Islet precursor cell (in vitro differentiated cells): ENCODE measurements at regions not wholly inside any gene's neighbourhood (a gene's known extent, or its start where the extent isn't known, plus 50 kb on each side); places are given as distances from the start of the nearest gene placed in this dataset.

Experiments
- DNase-seq: peaks from one replicate; pipeline ENCODE4 v3.0.0-alpha.2; 2018

- no peak for DNase-seq
Observed at GRCh38 chr3:35336601-35337000, 302.7 kb upstream of the ARPP21 start.

- no peak for DNase-seq
Observed at GRCh38 chr3:35338186-35338585, 301.1 kb upstream of the ARPP21 start.

GRCh38 chr3:35380196-35380595 lies 259.1 kb upstream of the ARPP21 start:
- DNase-seq, result no peak

GRCh38 chr3:35383216-35383615 lies 256.1 kb upstream of the ARPP21 start:
- no peak for DNase-seq

GRCh38 chr3:35383719-35384555 lies 255.4 kb upstream of the ARPP21 start:
- no peak for DNase-seq

- no peak for DNase-seq
Observed at GRCh38 chr3:35385271-35385670, 254.1 kb upstream of the ARPP21 start.

GRCh38 chr3:35389907-35390306 lies 249.4 kb upstream of the ARPP21 start:
- no peak for DNase-seq

GRCh38 chr3:35392187-35392586 lies 247.1 kb upstream of the ARPP21 start:
- no peak for DNase-seq

- peak; percentile 69 for DNase-seq
Observed at GRCh38 chr3:35393901-35394799, 245.2 kb upstream of the ARPP21 start.

- no peak for DNase-seq
Observed at GRCh38 chr3:35394905-35395304, 244.4 kb upstream of the ARPP21 start.

- DNase-seq, result no peak
Observed at GRCh38 chr3:35401671-35402070, 237.7 kb upstream of the ARPP21 start.

- DNase-seq, result no peak
Observed at GRCh38 chr3:35404571-35404970, 234.8 kb upstream of the ARPP21 start.

GRCh38 chr3:35408882-35409281 lies 230.4 kb upstream of the ARPP21 start:
- DNase-seq, result no peak

GRCh38 chr3:35409991-35410390 lies 229.3 kb upstream of the ARPP21 start:
- DNase-seq, result no peak

GRCh38 chr3:35413483-35413882 lies 225.8 kb upstream of the ARPP21 start:
- DNase-seq, result no peak

- DNase-seq, result no peak
Observed at GRCh38 chr3:35417080-35417479, 222.2 kb upstream of the ARPP21 start.

GRCh38 chr3:35422101-35422500 lies 217.2 kb upstream of the ARPP21 start:
- DNase-seq, result no peak

GRCh38 chr3:35422836-35423601 lies 216.3 kb upstream of the ARPP21 start:
- no peak for DNase-seq

- DNase-seq, result no peak
Observed at GRCh38 chr3:35426366-35426958, 212.9 kb upstream of the ARPP21 start.

- DNase-seq, result peak; percentile 86
Observed at GRCh38 chr3:35437381-35437780, 201.9 kb upstream of the ARPP21 start.

- peak; percentile 92 for DNase-seq
Observed at GRCh38 chr3:35438101-35438500, 201.2 kb upstream of the ARPP21 start.

GRCh38 chr3:35439663-35440062 lies 199.7 kb upstream of the ARPP21 start:
- no peak for DNase-seq

GRCh38 chr3:35440826-35441225 lies 198.5 kb upstream of the ARPP21 start:
- DNase-seq, result no peak
